Retina (tissue), 1 donor: ENCODE measurements at regions not wholly inside any gene's neighbourhood (a gene's known extent, or its start where the extent isn't known, plus 50 kb on each side); places are given as distances from the start of the nearest gene placed in this dataset.

ENCODE experiments used
- DNase-seq: peaks from one replicate; pipeline ENCODE4 v3.0.0-alpha.2; 2016

DNA sequence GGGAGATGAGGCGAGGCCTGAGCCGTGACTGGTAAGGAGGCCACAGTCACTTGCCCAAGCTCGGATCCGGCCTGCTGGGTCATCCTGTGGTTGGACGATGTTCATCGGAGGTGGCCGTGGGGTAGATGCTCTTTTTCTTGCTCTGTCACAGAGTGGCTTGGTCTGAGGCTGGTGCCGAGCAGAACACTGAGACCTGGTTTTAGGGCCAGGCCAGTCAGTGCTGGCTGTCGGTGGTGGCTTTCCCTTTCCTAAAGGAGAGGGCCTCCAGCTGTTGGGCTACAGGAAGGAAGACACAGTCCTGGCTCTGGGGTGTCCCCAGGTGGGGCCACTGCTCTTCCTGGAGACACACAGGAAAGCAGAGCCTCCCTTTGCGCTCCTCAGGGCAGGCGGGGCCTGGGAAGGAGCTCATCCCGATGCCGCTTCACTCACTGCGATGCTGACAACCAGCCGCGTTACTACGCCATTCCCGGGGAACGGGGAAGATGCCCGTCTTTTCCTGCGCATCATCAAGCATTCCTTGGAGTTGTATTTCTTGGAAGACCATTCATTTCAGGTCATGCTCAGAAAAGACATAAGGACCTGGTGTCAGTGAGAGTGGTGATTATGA, 254.8 kb upstream of the IRX4 start:
- no peak for DNase-seq

DNA sequence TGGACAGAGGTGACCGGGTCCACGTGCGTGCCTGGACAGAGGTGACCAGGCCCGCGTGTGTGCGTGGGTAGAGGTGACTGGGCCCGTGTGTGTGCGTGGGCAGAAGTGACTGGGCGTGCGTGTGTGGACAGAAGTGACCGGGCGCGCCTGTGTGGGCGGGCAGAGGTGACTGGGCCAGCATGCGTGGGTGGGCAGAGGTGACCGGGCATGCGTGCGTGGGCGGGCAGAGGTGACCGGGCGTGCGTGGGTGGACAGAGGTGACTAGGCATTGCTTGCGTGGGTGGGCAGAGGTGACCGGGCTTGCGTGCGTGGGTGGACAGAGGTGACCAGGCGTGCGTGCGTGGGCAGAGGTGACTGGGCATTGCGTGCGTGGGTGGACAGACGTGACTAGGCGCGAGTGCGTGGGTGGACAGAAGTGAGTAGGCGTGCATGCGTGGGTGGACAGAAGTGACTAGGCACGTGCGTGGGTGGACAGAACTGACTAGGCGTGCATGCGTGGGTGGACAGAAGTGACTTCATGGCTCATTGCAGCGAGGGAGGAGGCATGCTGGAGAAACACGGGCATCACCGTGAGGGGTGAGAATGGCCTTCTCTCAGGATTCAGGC, 254.1 kb upstream of the IRX4 start:
- no peak for DNase-seq

GRCh38 chr5:2135833-2136232, 253.1 kb upstream of the IRX4 start:
- DNase-seq = no peak

GRCh38 chr5:2135354-2135753, 252.6 kb upstream of the IRX4 start:
- DNase-seq = no peak

DNA sequence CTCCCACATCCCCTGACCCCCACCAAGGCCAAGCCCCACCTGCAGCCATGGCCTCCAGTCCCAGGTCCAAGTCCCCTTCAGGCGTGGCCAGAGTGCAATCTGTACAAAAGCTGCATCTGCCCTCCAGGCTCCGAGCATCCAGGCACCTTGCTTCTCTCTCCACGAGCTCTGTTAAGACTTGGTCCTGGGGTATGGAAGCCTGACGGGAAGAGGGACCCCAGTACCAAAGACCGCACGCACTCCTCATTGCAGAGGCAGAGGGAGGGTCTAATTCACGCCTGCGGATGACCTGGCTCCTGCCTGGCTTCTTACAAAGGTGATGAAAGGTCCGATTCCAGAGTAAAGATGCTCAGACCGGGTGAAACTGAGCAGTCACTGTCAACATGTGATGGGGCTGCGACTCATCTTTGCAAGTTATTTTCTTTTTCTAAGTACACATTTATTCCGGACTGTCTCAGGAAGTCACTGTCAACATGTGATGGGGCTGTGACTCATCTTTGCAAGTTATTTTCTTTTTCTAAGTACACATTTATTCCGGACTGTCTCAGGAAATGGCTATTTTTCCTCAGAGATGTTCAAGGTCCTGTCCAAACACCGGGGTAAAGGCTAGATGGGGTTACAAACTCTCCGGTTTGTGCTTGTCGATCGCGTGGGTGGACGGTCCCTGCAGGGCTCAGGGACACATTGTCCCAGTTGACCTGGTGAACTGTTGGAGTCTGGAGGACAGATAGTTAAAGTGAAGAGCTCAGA, 252.0 kb upstream of the IRX4 start:
- DNase-seq = no peak

DNA sequence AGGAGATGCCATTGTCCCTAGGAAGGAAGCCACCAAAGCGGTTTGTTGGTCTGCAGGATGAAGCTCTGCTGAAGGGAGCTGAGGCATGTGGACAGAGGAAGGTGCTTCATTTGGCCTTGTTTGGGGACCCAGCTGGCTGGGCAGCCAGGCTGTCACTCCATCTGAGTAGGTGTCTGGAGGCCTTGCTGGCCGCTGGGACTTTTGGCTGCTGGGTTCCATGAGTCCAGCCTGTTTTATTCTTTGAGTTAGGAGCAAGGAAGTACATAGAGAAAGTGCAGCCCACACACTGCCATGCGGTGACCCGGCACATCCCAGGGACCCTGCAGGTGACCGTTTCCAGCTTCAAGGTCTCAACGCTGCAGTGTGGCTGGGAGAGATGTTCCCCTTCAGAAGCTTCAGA, 251.2 kb upstream of the IRX4 start:
- no peak for DNase-seq

- DNase-seq = no peak
These were observed 250.4 kb upstream of the IRX4 start for GRCh38 chr5:2133080-2133479.

GRCh38 chr5:2132497-2132847, 249.7 kb upstream of the IRX4 start:
- no peak for DNase-seq

- no peak for DNase-seq
These were observed 249.2 kb upstream of the IRX4 start for GRCh38 chr5:2131826-2132496.

DNA sequence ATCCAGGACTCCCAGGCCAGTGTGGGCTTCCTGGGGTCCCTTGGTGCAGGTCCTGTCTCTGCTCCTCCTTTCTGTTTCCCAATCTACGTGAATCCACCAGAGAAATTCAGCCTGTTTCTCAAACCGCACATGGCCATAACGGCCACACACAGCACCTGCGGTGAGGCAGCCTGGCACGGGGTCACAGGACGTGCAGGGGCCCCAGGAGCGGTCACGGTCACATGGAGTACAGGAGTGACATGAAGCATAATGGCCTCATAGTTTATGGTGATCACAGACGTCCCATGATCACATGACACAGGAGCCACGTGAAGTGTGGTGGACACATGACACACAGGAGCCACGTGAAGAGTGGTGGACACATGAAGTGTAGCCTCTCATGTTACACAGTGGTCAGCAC, 248.5 kb upstream of the IRX4 start:
- no peak for DNase-seq

DNA sequence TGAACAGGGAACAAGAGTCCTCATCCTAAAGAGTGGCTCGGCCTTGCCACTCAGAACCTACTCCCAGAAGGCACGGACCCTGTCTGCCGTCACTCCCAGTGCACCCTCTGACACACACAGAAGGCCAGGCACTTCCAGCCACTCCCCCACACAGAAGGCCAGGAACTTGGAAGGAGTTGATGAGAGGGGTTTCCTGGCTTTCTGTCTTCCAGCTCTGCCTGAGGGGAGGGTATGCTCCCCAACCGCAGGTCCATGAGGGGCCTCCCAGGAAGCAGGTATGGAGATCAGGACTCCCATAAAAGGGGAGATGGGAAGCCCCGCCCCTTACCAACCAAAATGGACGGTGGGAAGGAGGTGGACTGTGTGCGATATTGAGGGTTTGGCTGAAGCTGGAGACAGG, 247.6 kb upstream of the IRX4 start:
- no peak for DNase-seq

DNA sequence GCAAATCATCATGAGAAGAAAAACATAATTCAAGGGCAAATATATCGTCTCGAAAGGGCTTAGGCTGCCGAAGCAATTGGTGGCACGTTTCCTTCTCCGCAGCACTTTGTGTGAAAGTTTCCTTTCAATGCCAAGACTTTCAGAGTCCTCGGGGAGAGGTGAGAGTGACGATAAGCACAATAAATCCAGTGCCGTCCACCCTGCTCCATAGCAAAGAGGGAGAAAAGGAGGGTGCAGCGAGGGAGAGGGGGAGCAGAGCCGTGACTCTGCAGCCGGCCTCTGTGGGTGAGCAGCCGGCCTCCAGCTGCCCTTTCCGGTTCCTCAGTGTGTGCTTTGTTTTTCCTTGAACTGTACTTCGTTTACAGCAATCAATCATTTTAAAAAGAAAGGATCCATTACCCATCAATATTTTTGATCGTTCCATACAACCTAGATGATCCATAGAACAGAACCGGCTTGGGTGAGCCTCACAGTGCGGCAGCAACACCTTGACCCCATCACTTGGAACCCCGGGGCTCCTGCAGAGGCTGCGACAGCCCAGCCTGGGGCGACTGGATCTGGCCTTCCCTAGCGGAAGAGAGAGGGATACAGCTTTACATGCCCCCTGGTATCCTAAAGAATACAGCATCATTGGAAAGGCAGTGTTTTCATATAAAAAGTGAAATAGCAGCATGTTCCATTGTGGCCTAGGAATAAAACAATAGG, 247.0 kb upstream of the IRX4 start:
- DNase-seq = peak; percentile 31

DNA sequence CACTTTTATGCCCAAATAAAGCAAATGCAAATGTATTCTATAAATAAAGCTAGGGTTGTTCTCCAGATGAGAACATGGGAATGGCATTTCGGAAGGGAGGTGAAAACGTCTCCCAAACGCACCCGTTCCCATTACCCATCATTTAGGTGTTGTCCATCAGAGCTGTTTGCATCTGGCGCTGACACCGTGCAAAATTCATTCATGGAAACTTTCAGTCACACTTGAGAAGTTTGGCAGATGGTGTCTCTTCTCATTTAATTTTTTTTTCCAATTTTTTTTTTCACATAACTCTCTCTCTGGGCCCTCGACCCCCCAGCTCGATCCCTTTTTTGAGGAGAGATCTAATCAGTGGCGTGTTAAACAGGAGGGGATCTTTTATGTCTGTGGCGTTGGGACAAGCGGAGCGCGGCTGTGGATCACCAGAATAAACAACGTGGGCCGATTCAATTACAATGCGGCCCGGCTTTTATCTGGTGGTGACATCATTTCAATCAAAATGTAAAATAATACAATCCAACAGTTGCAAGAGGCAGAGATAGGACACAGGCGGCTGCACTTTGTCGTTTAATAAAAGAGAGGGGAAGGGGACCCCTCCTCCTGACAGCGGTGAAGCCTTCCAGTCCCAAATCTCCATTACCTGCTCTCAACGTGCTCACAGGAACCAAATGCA, 246.1 kb upstream of the IRX4 start:
- no peak for DNase-seq

DNA sequence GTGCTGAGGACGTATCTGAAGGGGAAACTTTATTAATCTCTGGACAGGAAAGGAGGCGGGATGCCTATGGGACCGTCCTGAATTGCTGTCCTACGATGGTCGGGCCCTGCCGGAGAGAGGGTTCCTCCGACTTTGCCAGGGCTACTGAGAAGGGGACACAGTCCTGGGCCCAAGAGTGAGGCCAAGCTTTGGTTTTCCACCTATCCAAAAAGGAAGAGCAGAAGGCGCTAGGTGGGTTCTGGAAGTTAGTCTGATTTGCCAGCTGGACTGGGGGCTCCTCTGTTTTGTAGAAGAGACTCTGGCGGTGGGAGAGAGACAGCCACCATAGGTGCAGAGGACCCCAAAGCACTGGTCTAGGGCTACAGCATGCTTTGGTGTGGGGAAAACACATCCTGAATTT, 243.8 kb upstream of the IRX4 start:
- no peak for DNase-seq

- DNase-seq = no peak
These were observed 243.2 kb upstream of the IRX4 start for GRCh38 chr5:2125901-2126265.

GRCh38 chr5:2125171-2125900, 242.6 kb upstream of the IRX4 start:
- no peak for DNase-seq

GRCh38 chr5:2124434-2125170, 241.9 kb upstream of the IRX4 start:
- DNase-seq = no peak

- no peak for DNase-seq
These were observed 241.1 kb upstream of the IRX4 start for GRCh38 chr5:2123874-2124273.

GRCh38 chr5:2120361-2120760, 237.6 kb upstream of the IRX4 start:
- DNase-seq = no peak

DNA sequence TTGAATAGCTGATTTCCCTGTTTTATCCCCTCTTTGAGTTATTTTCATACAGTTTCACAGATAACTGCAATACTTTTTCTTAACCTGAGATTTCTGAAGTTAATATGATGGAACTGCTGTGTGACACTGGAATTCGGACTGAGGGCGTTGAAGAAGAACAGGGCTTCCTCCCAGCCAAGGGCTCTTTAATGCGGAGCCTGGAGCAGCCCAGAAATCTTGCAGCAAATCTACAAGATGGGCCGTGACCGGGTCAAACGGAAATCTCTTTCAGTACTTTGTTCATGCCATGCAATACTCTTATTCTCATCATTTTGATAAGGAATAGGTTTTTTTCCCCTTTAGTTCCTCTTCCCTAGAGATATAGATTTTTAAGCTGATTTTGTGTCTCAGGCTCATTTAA, 236.8 kb upstream of the IRX4 start:
- DNase-seq = no peak

GRCh38 chr5:2113348-2114131, 230.8 kb upstream of the IRX4 start:
- peak; percentile 63 for DNase-seq
